Limb (tissue), 2 donors: ENCODE measurements at regions not wholly inside any gene's neighbourhood (a gene's known extent, or its start where the extent isn't known, plus 50 kb on each side); places are given as distances from the start of the nearest gene placed in this dataset.

Experiments
- DNase-seq, 2 donors: peaks; one replicate each; pipeline ENCODE4 v3.0.0-alpha.2; 2016; ENCODE audit errors: extremely low spot score in 2 of 2

- DNase-seq = no peak
Observed at GRCh38 chr1:96358057-96358456, 363.5 kb upstream of the PTBP2 start.

GRCh38 chr1:96360036-96360795 lies 361.4 kb upstream of the PTBP2 start:
- DNase-seq = no peak

GRCh38 chr1:96361271-96361856 lies 360.2 kb upstream of the PTBP2 start:
- DNase-seq = no peak

GRCh38 chr1:96361961-96362360 lies 359.6 kb upstream of the PTBP2 start:
- no peak for DNase-seq

GRCh38 chr1:96362623-96363022 lies 359.0 kb upstream of the PTBP2 start:
- DNase-seq = no peak

GRCh38 chr1:96363826-96364225 lies 357.8 kb upstream of the PTBP2 start:
- DNase-seq = no peak

- no peak for DNase-seq
Observed at GRCh38 chr1:96364576-96364975, 357.0 kb upstream of the PTBP2 start.

GRCh38 chr1:96365076-96365475 lies 356.5 kb upstream of the PTBP2 start:
- peak in 1 of 2 donors; percentile 25 for DNase-seq

- no peak for DNase-seq
Observed at GRCh38 chr1:96365596-96366390, 355.8 kb upstream of the PTBP2 start.

- no peak for DNase-seq
Observed at GRCh38 chr1:96366516-96366915, 355.1 kb upstream of the PTBP2 start.

- DNase-seq = no peak
Observed at GRCh38 chr1:96367791-96368190, 353.8 kb upstream of the PTBP2 start.

GRCh38 chr1:96370757-96371156 lies 350.8 kb upstream of the PTBP2 start:
- DNase-seq = no peak

- no peak for DNase-seq
Observed at GRCh38 chr1:96372881-96373280, 348.7 kb upstream of the PTBP2 start.

GRCh38 chr1:96374076-96374762 lies 347.4 kb upstream of the PTBP2 start:
- no peak for DNase-seq

GRCh38 chr1:96376846-96377245 lies 344.7 kb upstream of the PTBP2 start:
- DNase-seq = no peak

- no peak for DNase-seq
Observed at GRCh38 chr1:96384611-96385010, 337.0 kb upstream of the PTBP2 start.

GRCh38 chr1:96387785-96388184 lies 333.8 kb upstream of the PTBP2 start:
- DNase-seq = no peak

- no peak for DNase-seq
Observed at GRCh38 chr1:96388421-96389310, 332.9 kb upstream of the PTBP2 start.

GRCh38 chr1:96400089-96400488 lies 321.5 kb upstream of the PTBP2 start:
- DNase-seq = no peak

GRCh38 chr1:96409087-96409486 lies 312.5 kb upstream of the PTBP2 start:
- no peak for DNase-seq

- DNase-seq = no peak
Observed at GRCh38 chr1:96409689-96410088, 311.9 kb upstream of the PTBP2 start.
